Transverse colon (tissue), 4 donors: ENCODE measurements at regions not wholly inside any gene's neighbourhood (a gene's known extent, or its start where the extent isn't known, plus 50 kb on each side); places are given as distances from the start of the nearest gene placed in this dataset.

Experiments used
- CTCF ChIP-seq, 5 experiments: fragments of 200-600 bp in 3 of 5; fragments of 450-650 bp in 2 of 5; sonication (generic) in 3 of 5; IDR thresholded peaks; 1 replicate in 2 of 5; 2 replicates in 3 of 5; pipeline ENCODE4 v1.5.1; 2016 to 2017; ENCODE audit warnings: antibody characterized with exemption in 5 of 5, inconsistent platforms in 3 of 5, mild to moderate bottlenecking in 2 of 5, moderate library complexity in 1 of 5
- EP300 ChIP-seq: sonication (generic); formaldehyde crosslinking; IDR thresholded peaks from one replicate; pipeline ENCODE4 v1.6.1; 2017; ENCODE audit warnings: antibody characterized with exemption, low read depth
- POLR2A ChIP-seq: fragments of 450-650 bp; IDR thresholded peaks from one replicate; pipeline ENCODE4 v1.6.1; 2016; ENCODE audit warnings: antibody characterized with exemption, mild to moderate bottlenecking, moderate library complexity
- POLR2AphosphoS5 ChIP-seq, 3 donors: sonication (generic); formaldehyde crosslinking; IDR thresholded peaks; one replicate each; pipeline ENCODE4 v1.6.1; 2016; ENCODE audit warnings: antibody characterized with exemption in 3 of 3

- no peak for TF ChIP-seq POLR2A
- no peak for TF ChIP-seq CTCF (IDR thresholded peaks at IDR 0.05)
- no peak for TF ChIP-seq POLR2AphosphoS5 (IDR thresholded peaks at IDR 0.05)
- no peak for TF ChIP-seq EP300
Observed at GRCh38 chr4:176492646-176493302, 173.0 kb downstream of the SPCS3 start.
